Thyroid gland (tissue), 4 donors: ENCODE measurements at regions not wholly inside any gene's neighbourhood (a gene's known extent, or its start where the extent isn't known, plus 50 kb on each side); places are given as distances from the start of the nearest gene placed in this dataset.

Experiments
- DNase-seq, 2 donors: peaks; one replicate each; pipeline ENCODE4 v3.0.0-alpha.2; 2019
- H3K27ac ChIP-seq, 3 donors: fragments of 200-600 bp; sonication (generic); 1 replicate in 2 of 3; 2 replicates in 1 of 3; pipeline ENCODE4 v1.5.1; 2016 to 2019; ENCODE audit warnings: mild to moderate bottlenecking in 1 of 3, moderate library complexity in 1 of 3
- H3K27me3 ChIP-seq: fragments of 200-600 bp; sonication (generic); one replicate; pipeline ENCODE4 v1.5.1; 2019
- H3K36me3 ChIP-seq, 2 donors: fragments of 200-600 bp; sonication (generic); one replicate each; pipeline ENCODE4 v1.5.1; 2016 to 2019
- H3K4me1 ChIP-seq, 2 donors: fragments of 200-600 bp; sonication (generic); one replicate each; pipeline ENCODE4 v1.5.1; 2017 to 2019
- H3K4me3 ChIP-seq, 3 donors: fragments of 200-600 bp; sonication (generic); replicated peaks in 1 of 3; 1 replicate in 2 of 3; 2 replicates in 1 of 3; pipeline ENCODE4 v1.5.1; 2016; ENCODE audit warnings: mild to moderate bottlenecking in 1 of 3
- H3K9me3 ChIP-seq: fragments of 200-600 bp; sonication (generic); one replicate; pipeline ENCODE4 v1.5.1; 2017
- POLR2A ChIP-seq, 2 donors: fragments of 450-650 bp; IDR thresholded peaks; one replicate each; pipeline ENCODE4 v1.6.1; 2017; ENCODE audit warnings: antibody characterized with exemption in 2 of 2, mild to moderate bottlenecking in 2 of 2, moderate library complexity in 1 of 2
- WGBS, 2 donors: methylation state at CpG; one replicate each; pipeline ENCODE4 v1.1.5; 2017; 5-methylcytosine and 5-hydroxymethylcytosine counted together
- intact Hi-C: fragments of 100-400 bp; cut with DNase I; formaldehyde crosslinking; loops from one replicate; pipeline ENCODE4 v1.15.1; 2023
- TF ChIP-seq, protein P1 (sequence below), 6 experiments: fragments of 200-600 bp in 3 of 6; fragments of 450-650 bp in 3 of 6; sonication (generic) in 3 of 6; IDR thresholded peaks; one replicate each; pipeline ENCODE4 v1.5.1; 2016 to 2019; ENCODE audit warnings: antibody characterized with exemption in 6 of 6, mild to moderate bottlenecking in 2 of 6, inconsistent platforms in 1 of 6, moderate library complexity in 1 of 6

DNA sequence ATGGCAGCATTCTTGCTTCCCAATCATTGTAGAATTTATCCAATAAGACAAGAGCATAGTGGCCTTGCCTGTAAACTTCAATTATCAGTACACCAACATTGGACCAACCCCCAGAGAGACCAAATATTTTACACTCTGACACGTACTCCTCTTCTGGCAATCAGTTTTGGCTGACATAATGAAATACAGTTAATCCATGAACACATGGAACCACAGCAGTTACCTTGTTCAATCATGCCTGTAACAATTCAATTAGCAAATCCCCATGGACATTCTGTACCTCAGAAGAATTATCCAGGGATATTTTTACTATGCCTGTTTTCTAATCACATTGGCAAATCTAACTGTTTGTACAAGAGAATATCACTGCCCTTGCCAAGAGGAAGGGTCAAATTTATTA is 2162.0 kb downstream of the MRPL39 start:
- WGBS, 2 donors: 65 to 85% methylated on average over 1 of the region's 1 CpG

GRCh38 chr21:23438081-23438480 is 2169.2 kb downstream of the MRPL39 start:
- TF ChIP-seq POLR2A (IDR thresholded peaks at IDR 0.05): no peak
- TF ChIP-seq, protein P1, sequence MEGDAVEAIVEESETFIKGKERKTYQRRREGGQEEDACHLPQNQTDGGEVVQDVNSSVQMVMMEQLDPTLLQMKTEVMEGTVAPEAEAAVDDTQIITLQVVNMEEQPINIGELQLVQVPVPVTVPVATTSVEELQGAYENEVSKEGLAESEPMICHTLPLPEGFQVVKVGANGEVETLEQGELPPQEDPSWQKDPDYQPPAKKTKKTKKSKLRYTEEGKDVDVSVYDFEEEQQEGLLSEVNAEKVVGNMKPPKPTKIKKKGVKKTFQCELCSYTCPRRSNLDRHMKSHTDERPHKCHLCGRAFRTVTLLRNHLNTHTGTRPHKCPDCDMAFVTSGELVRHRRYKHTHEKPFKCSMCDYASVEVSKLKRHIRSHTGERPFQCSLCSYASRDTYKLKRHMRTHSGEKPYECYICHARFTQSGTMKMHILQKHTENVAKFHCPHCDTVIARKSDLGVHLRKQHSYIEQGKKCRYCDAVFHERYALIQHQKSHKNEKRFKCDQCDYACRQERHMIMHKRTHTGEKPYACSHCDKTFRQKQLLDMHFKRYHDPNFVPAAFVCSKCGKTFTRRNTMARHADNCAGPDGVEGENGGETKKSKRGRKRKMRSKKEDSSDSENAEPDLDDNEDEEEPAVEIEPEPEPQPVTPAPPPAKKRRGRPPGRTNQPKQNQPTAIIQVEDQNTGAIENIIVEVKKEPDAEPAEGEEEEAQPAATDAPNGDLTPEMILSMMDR (IDR thresholded peaks at IDR 0.05): no peak
- Histone ChIP-seq H3K4me1 (no peaks in the 10 kb centered on the region), H3K4me3 (no peak overlapping the region), H3K9me3 (no peaks in the 10 kb centered on the region), H3K36me3 (no peaks in the 10 kb centered on the region), H3K27me3 (no peaks in the 10 kb centered on the region), H3K27ac (no peak overlapping the region)
- no peak for DNase-seq
- intact Hi-C loops: no loop called here

More for the DNA sequence above, 2162.0 kb downstream of the MRPL39 start:
- no peaks in the 10 kb centered on the region for H3K36me3 ChIP-seq
- intact Hi-C loops: no loop called here
- no peaks in the 10 kb centered on the region for H3K4me1 ChIP-seq
- no peaks in the 10 kb centered on the region for H3K9me3 ChIP-seq
- no peak for DNase-seq
- H3K4me3 ChIP-seq: no peak overlapping the region
- H3K27ac ChIP-seq: no peak overlapping the region
- H3K27me3 ChIP-seq: no peaks in the 10 kb centered on the region
- TF ChIP-seq, protein P1 (IDR thresholded peaks at IDR 0.05): no peak
- no peak for TF ChIP-seq POLR2A (IDR thresholded peaks at IDR 0.05)

- intact Hi-C loops: no loop called here
- Histone ChIP-seq H3K36me3 (no peaks in the 10 kb centered on the region), H3K4me1 (no peaks in the 10 kb centered on the region), H3K27me3 (no peaks in the 10 kb centered on the region), H3K27ac (no peak overlapping the region), H3K9me3 (no peaks in the 10 kb centered on the region), H3K4me3 (no peak overlapping the region)
- DNase-seq: no peak
- WGBS, 2 donors: 72 to 79% methylated on average over 2 of the region's 2 CpGs
- TF ChIP-seq, protein P1 (IDR thresholded peaks at IDR 0.05): no peak
Observed at GRCh38 chr21:23402929-23403520, 2204.3 kb downstream of the MRPL39 start.

GRCh38 chr21:23401278-23401677 is 2206.0 kb downstream of the MRPL39 start:
- no peak overlapping the region for H3K4me3 ChIP-seq
- H3K27ac ChIP-seq: no peak overlapping the region
- no peak for DNase-seq
- H3K4me1 ChIP-seq: no peaks in the 10 kb centered on the region
- H3K9me3 ChIP-seq: no peaks in the 10 kb centered on the region
- no peaks in the 10 kb centered on the region for H3K36me3 ChIP-seq
- intact Hi-C loops: no loop called here
- WGBS, 2 donors: 91 to 94% methylated on average over 2 of the region's 2 CpGs
- TF ChIP-seq, protein P1 (IDR thresholded peaks at IDR 0.05): no peak
- TF ChIP-seq POLR2A (IDR thresholded peaks at IDR 0.05): no peak
- no peaks in the 10 kb centered on the region for H3K27me3 ChIP-seq

DNA sequence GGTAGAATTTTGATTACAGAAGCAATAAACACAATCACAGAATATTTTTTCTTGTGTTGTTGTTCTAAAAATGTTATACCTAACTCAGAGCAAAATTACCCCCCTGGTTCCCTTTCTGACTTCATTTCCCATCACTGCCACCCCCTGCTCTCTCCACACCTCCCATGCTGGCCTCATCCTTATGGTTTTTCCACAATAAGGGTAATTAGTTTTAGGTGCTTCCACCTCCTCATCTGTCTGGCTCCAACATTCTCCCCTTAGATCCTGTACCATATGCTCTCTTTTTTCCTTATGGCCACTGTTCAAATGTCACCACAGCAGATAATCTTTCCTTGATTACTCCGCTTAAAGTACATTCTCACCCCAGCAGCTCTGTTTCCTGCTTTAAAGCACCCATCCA is 2208.6 kb downstream of the MRPL39 start:
- no peak for TF ChIP-seq POLR2A (IDR thresholded peaks at IDR 0.05)
- TF ChIP-seq, protein P1 (IDR thresholded peaks at IDR 0.05): no peak
- Histone ChIP-seq H3K4me3 (no peak overlapping the region), H3K36me3 (no peaks in the 10 kb centered on the region), H3K4me1 (no peaks in the 10 kb centered on the region), H3K27me3 (no peaks in the 10 kb centered on the region), H3K9me3 (no peaks in the 10 kb centered on the region), H3K27ac (no peak overlapping the region)
- no peak for DNase-seq
- intact Hi-C loops: no loop called here
- WGBS, 2 donors: 86 to 93% methylated on average over 1 of the region's 1 CpG
